ENCODE measurements at regions not wholly inside any gene's neighbourhood (a gene's known extent, or its start where the extent isn't known, plus 50 kb on each side); places are given as distances from the start of the nearest gene placed in this dataset.

DNA sequence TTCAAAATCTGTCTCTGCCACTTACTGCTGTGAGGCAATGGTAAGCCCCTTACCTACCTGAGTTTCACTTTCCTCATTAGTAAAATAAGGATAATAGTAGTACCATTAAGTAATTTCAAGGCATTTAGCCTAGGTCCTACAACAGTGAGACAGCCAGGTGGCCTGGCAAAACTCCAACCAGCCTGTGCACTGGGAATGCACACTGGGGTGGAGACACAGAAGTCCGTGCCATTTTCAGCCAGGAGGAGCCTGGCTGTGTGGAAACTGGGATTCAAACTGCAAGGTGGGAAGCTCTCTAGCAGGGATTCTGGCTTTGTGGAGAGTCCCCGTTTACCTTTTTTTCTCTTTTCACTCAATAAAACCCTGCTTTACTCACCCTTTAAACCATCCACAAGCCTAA is 630.4 kb downstream of the PRELID2 start:
- no peak for DNase-seq (ENCODE audit: low spot score in 2 of 2)
- WGBS, 2 donors = 40 to 63% methylated on average over 2 of the region's 2 CpGs
- no peak for TF ChIP-seq CTCF (IDR thresholded peaks at IDR 0.05)
- TF ChIP-seq POLR2A (IDR thresholded peaks at IDR 0.05) = no peak
- no peak overlapping the region for H3K4me3 ChIP-seq (ENCODE audit: low read depth, poor library complexity, severe bottlenecking)
- intact Hi-C loops (cut with DNase I; ENCODE audit: low total_unique reads) = no loop called here

DNA sequence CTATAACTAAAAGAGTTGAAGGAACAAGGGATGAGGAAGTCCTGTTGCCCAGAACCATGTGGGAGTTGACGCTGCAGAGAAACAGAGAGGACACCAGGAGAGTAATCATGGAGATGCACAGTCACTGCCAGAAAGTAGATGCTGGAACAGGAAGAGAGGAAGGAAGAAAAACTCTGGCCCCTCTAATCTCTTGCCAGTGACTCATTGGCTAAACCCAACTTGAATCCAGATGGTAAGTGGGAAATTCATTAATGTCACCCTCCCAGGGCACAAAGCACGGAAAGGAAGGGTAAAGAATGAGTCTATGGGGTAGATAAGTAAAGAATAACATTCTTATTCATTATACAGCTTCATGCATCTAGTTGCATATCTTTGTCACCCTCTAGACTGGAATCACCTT is 631.9 kb downstream of the PRELID2 start:
- intact Hi-C loops (cut with DNase I; ENCODE audit: low total_unique reads) = no loop called here

DNA sequence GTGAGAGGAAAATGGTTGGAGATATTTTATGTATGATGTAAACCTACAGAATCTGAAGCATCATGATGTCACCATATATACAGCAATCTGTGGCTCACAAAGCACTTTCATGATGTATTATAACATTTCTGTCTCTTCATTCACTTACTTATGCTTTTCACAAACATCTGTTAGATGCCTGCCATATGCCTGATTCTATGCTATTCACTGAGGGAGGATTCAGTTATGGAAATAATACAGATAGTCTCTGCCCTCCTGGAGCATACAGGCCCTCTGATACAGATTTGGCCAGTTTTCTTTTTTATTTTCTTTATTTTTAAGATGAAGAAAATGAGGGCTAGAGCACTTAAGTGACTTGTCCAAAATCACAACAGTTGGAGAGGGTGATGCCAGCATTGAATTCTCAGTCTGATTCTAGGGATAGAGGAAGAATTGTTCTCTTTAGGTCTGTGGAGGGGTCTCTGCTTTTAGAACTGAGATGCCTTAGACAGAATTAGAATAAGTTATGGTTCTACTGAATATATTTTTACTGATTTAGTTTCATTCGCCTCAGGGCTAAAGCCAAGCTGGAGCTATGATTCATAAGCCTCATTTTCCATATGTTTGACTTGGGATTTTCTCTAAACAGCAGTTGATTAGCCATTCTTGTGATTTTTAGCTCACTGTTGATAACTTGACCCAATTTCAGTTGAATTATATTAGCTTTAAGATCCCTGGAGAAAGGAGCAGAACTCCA is 636.4 kb downstream of the PRELID2 start:
- 74 to 79% methylated on average over 1 of the region's 1 CpG for WGBS, 2 donors
- TF ChIP-seq POLR2A (IDR thresholded peaks at IDR 0.05) = no peak
- no peak for TF ChIP-seq CTCF (IDR thresholded peaks at IDR 0.05)
- H3K4me3 ChIP-seq (ENCODE audit: low read depth, poor library complexity, severe bottlenecking) = no peak overlapping the region
- no peak for DNase-seq (ENCODE audit: low spot score in 2 of 2)
- intact Hi-C loops (cut with DNase I; ENCODE audit: low total_unique reads) = no loop called here

More for the DNA sequence above, 631.9 kb downstream of the PRELID2 start:
- DNase-seq (ENCODE audit: low spot score in 2 of 2) = no peak
- TF ChIP-seq CTCF (IDR thresholded peaks at IDR 0.05) (no peak), POLR2A (IDR thresholded peaks at IDR 0.05) (no peak)
- H3K4me3 ChIP-seq (ENCODE audit: low read depth, poor library complexity, severe bottlenecking) = no peak overlapping the region
- WGBS, 2 donors = 56 to 75% methylated on average over 2 of the region's 2 CpGs

DNA sequence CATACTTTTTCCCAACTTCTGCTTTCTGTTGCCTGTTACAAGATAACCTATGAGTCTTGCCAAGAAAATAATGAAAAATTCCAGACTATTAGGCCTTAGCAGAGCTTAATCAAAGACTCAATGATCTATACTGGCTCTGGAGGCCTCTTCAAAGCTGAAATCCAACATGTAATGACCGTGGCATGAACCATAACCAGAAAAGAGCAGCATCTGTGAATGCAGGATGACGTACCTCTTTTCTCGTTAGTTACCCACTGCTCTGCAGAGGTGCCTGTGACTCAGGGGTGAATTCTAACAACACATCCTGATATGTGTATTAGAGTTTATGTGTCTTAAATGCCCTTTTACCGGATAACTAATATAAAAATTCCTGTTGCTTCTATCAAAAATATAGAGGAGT is 645.4 kb downstream of the PRELID2 start:
- TF ChIP-seq CTCF (IDR thresholded peaks at IDR 0.05) (no peak), POLR2A (IDR thresholded peaks at IDR 0.05) (no peak)
- DNase-seq (ENCODE audit: low spot score in 2 of 2) = no peak
- 63 to 92% methylated on average over 4 of the region's 4 CpGs for WGBS, 2 donors
- H3K4me3 ChIP-seq (ENCODE audit: low read depth, poor library complexity, severe bottlenecking) = no peak overlapping the region
- intact Hi-C loops (cut with DNase I; ENCODE audit: low total_unique reads) = no loop called here

DNA sequence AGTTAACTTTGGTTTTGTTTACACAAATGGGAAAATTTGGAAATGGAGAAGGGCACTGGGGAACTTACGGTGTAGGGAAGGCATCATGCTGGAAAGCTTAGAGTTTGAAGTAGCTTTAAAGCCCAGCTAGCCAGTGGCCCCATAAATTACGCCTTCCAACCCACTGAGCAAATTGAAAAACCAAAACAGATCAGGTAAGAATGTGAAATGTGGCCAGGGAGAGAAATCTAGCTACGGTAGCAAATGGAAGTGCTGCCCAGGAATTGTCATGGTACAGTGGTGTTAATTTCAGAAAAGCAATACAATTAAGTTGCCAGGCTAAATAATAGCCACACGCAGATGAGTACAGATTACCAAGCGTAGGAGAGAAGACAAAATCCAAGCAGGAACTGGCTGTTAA is 654.8 kb downstream of the PRELID2 start:
- TF ChIP-seq CTCF (IDR thresholded peaks at IDR 0.05) (no peak), POLR2A (IDR thresholded peaks at IDR 0.05) (no peak)
- no peak for DNase-seq (ENCODE audit: low spot score in 2 of 2)
- no peak overlapping the region for H3K4me3 ChIP-seq (ENCODE audit: low read depth, poor library complexity, severe bottlenecking)
- 76 to 84% methylated on average over 5 of the region's 5 CpGs for WGBS, 2 donors
- intact Hi-C loops (cut with DNase I; ENCODE audit: low total_unique reads) = no loop called here
